ENCODE measurements at regions not wholly inside any gene's neighbourhood (a gene's known extent, or its start where the extent isn't known, plus 50 kb on each side); places are given as distances from the start of the nearest gene placed in this dataset.
"Not testable (repeated sequence)": the region's sequence is repeated elsewhere in the genome, so short reads cannot be mapped to it uniquely, and the experiment has no call there.

DNA sequence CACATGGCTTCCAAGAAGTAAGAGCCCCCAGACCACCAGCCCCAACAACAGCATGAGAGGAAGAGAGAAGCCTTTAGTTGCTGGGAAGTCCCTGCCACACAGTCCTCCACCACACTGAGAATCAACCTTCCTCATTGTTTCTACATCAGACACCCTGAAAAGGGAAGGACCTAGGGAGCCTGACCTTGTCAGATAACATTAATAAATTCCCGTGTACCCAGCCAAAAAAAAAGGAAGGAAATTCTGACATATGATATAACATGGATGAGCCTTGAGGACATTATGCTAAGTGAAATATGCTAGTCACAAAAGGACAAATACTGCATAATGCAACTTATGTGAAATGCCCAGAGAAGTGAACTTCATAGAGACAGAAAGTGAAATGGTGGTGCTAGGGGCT lies 65.6 kb upstream of the ARHGAP29 start:
- no peak for DNase-seq (ENCODE audit: low read depth, low spot score)

DNA sequence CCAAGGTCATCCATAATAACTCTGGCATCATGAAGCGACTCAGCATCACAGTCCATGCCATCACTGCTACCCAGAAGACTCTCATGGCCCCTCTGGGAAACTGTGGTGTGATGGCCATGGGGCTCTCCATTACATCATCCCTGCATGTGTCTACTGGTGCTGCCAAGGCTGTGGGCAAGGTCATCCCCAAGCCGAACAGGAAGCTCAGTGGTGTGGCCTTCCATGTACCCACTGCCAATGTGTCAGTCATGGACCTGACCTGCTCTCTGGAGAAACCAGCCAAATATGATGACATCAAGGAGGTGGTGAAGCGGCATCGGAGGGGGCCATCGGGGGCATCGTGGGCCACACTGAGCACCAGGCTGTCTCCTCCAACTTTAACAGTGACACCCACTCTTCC lies 65.1 kb upstream of the ARHGAP29 start:
- DNase-seq (ENCODE audit: low read depth, low spot score) = no peak

DNA sequence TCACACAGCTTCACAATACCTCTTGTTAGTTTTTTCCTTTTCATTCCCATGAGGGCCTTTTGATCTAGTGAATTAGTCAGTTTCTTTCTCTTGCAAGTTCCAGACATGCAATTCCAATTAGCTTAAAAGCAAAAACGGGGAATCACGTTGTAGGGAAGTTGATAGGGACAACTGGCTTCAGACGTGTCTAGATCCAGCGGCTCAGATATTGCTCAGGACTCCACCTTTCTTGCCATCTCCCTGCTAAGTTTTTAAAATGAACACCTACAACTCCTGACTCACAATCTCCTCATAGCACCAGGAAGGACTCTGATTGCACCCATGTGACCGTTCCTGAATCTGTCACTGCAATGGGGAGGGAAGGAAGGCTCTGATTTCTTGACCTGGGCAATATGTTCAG lies 63.8 kb upstream of the ARHGAP29 start:
- DNase-seq (ENCODE audit: low read depth, low spot score) = no peak

DNA sequence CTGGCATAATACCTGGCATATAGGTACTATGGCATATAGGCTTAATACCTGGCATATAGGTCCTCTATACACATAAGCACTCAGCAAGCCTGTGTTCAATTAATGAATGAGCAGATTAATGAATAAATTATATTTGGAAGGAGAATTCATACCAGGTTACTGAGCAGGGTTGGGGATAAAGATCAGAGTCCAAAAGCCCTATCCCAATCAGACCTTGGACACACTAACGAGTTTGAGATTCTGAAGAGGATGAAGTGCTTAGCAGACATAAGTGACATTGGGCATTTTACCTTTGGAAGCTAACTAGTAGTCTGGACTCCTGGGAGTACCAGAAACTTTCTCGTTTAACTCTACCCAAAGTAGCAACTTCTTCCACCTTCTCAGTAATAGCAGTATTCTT lies 63.3 kb upstream of the ARHGAP29 start:
- DNase-seq (ENCODE audit: low read depth, low spot score) = no peak

DNA sequence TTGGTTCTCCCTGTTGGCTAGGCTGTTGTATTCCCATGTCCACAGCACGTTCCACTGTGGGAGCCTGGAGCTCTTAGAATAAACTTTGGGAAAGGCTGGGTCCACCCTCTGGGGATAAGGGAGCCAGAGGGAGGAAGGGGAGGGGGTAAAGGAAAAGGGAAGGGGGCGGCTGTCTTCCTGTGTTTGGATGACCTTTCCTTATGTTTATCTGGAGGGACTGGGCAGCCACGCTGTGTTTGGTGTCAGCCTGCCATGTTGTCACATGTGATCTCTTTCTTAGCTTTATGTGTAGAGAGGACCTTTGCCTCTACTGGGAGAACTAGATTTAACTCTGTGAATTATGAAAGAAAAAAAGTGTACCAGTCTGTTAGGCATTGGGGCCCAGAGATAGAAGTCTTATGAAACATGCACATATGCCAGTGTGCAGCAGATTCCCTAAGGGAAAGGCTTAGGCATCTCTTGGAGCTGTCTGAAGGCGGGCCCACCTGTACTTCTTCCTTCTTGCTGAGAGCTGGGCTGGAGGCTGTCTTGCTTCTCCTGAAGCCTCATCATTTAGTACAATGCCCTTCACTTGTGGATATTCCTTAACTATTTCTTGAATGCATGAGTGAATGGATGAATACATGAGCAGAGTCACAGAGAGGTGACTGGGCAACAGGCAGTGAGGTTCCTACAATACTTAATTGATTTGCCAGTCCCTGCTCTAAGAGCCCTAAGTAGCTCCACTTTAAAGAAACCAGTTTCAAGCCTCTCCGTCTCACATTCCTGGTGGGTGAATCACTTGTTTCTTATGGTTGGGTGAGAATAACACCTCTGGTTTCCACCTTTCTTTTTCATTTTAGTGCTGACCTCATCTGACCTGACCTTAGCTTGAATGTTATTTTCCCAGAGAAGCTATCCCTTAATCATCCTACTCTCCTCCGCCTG lies 62.5 kb upstream of the ARHGAP29 start:
- DNase-seq (ENCODE audit: low read depth, low spot score) = peak; percentile 85

DNA sequence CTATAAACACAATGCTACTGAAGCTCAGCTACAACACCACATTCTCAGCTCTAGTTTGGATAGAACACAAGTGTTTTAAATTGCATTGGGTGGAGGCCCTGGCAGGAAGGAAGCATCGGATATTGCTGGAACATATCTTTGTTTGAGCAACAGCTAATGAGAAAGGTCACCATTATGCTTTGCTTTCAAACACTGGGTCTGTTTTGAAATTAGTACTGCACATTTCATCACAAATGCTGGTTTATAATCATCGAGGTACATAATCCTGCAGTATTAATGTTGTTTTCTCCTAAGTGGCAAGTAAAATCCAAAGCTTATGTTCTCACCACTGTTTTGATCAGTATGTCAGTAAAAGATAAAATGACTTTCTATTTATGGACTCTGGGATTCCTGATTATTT lies 61.5 kb upstream of the ARHGAP29 start:
- no peak for DNase-seq (ENCODE audit: low read depth, low spot score)

DNA sequence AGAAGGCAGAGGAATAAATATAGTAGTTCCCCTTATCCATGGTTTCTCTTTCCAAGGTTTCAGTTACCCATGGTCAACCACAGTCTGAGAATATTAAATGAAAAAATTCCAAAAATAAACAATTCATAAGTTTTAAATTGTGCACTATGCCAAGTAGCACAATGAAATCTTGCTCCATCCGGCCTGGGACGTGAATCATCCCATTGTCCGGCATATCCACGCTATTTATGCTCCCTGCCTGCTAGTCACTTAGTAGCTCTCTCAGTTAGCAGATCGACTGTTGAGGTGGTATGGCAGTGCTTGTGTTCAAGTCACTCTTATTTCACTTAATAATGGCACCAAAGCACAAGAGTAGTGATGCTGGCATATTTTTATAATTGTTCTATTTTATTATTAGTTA lies 58.6 kb upstream of the ARHGAP29 start:
- DNase-seq (ENCODE audit: low read depth, low spot score) = no peak

DNA sequence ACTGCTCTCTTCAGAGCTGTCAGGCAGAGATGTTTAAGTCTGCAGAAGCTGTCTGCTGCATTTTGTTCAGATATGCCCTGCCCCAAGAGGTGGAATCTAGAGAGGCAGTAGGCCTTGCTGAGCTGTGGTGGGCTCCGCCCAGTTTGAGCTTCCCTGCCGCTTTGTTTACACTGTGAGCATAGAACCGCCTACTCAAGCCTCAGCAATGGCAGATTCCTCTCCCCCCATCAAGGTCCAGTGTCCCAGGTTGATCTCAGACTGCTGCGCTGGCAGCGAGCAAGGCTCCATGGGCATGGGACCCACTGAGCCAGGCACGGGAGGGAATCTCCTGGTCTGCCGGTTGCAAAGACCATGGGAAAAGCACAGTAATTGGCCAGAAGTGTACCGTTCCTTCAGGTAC lies 55.6 kb upstream of the ARHGAP29 start:
- peak; percentile 30 for DNase-seq (ENCODE audit: low read depth, low spot score)

DNA sequence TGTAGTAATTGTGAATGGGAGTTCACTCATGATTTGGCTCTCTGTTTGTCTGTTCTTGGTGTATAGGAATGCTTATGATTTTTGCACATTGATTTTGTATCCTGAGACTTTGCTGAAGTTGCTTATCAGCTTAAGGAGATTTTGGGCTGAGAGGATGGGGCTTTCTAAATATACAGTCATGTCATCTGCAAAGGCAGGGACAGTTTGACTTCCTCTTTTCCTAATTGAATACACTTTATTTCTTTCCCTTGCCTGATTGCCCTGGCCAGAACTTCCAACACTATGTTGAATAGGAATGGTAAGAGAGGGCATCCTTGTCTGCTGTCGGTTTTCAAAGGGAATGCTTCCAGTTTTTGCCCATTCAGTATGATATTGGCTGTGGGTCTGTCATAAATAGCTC lies 51.9 kb upstream of the ARHGAP29 start:
- DNase-seq (ENCODE audit: low read depth, low spot score) = not testable (repeated sequence)

Measured in ELF-1 (cell line).